ENCODE measurements at regions not wholly inside any gene's neighbourhood (a gene's known extent, or its start where the extent isn't known, plus 50 kb on each side); places are given as distances from the start of the nearest gene placed in this dataset.
A peak's percentile ranks its signal among the peaks of the same experiment; 100 is the strongest.

GRCh38 chr2:48034295-48034694 lies 128.0 kb upstream of the FBXO11 start:
- Histone ChIP-seq H3K27ac (no peak overlapping the region), H3K9me3 (ENCODE audit: low read depth, low read length) (no peaks in the 10 kb centered on the region), H3K4me3 (no peak overlapping the region), H3K36me3 (ENCODE audit: insufficient read depth, low read length) (no peaks in the 10 kb centered on the region), H3K9ac (ENCODE audit: insufficient read length) (no peak overlapping the region)
- no peak for TF ChIP-seq POLR2AphosphoS5 (IDR thresholded peaks at IDR 0.05; ENCODE audit: borderline replicate concordance, low read depth, low read length)
- TF ChIP-seq FOXP2 (optimal IDR thresholded peaks at IDR 0.05; ENCODE audit: control extremely low read depth, extremely low read length, insufficient read depth), result no peak
- no peak for TF ChIP-seq EZH2 (IDR thresholded peaks at IDR 0.05)
- DNase-seq (ENCODE audit: low read depth, low spot score), result no peak

GRCh38 chr2:48036312-48036711 lies 130.0 kb upstream of the FBXO11 start:
- no peak overlapping the region for H3K27ac ChIP-seq
- no peak for TF ChIP-seq FOXP2 (optimal IDR thresholded peaks at IDR 0.05; ENCODE audit: control extremely low read depth, extremely low read length, insufficient read depth)
- no peak for TF ChIP-seq EZH2 (IDR thresholded peaks at IDR 0.05)
- TF ChIP-seq POLR2AphosphoS5 (IDR thresholded peaks at IDR 0.05; ENCODE audit: borderline replicate concordance, low read depth, low read length), result no peak
- no peak overlapping the region for H3K9ac ChIP-seq (ENCODE audit: insufficient read length)
- no peak for DNase-seq (ENCODE audit: low read depth, low spot score)
- H3K9me3 ChIP-seq (ENCODE audit: low read depth, low read length), result no peaks in the 10 kb centered on the region
- no peaks in the 10 kb centered on the region for H3K36me3 ChIP-seq (ENCODE audit: insufficient read depth, low read length)
- no peak overlapping the region for H3K4me3 ChIP-seq

- no peaks in the 10 kb centered on the region for H3K9me3 ChIP-seq (ENCODE audit: low read depth, low read length)
- no peak for DNase-seq (ENCODE audit: low read depth, low spot score)
- no peak overlapping the region for H3K4me3 ChIP-seq
- TF ChIP-seq FOXP2 (optimal IDR thresholded peaks at IDR 0.05; ENCODE audit: control extremely low read depth, extremely low read length, insufficient read depth) (no peak), EZH2 (IDR thresholded peaks at IDR 0.05) (no peak), POLR2AphosphoS5 (IDR thresholded peaks at IDR 0.05; ENCODE audit: borderline replicate concordance, low read depth, low read length) (no peak)
- H3K27ac ChIP-seq, result no peak overlapping the region
- H3K9ac ChIP-seq (ENCODE audit: insufficient read length), result no peak overlapping the region
- no peaks in the 10 kb centered on the region for H3K36me3 ChIP-seq (ENCODE audit: insufficient read depth, low read length)
These were observed 133.1 kb upstream of the FBXO11 start for GRCh38 chr2:48039209-48039990.

- no peak overlapping the region for H3K4me3 ChIP-seq
- H3K9me3 ChIP-seq (ENCODE audit: low read depth, low read length), result no peaks in the 10 kb centered on the region
- H3K36me3 ChIP-seq (ENCODE audit: insufficient read depth, low read length), result no peaks in the 10 kb centered on the region
- TF ChIP-seq FOXP2 (optimal IDR thresholded peaks at IDR 0.05; ENCODE audit: control extremely low read depth, extremely low read length, insufficient read depth) (no peak), EZH2 (IDR thresholded peaks at IDR 0.05) (no peak), POLR2AphosphoS5 (IDR thresholded peaks at IDR 0.05; ENCODE audit: borderline replicate concordance, low read depth, low read length) (no peak)
- no peak overlapping the region for H3K9ac ChIP-seq (ENCODE audit: insufficient read length)
- H3K27ac ChIP-seq, result no peak overlapping the region
- DNase-seq (ENCODE audit: low read depth, low spot score), result no peak
These were observed 136.9 kb upstream of the FBXO11 start for GRCh38 chr2:48043131-48043700.

- Histone ChIP-seq H3K9me3 (ENCODE audit: low read depth, low read length) (no peaks in the 10 kb centered on the region), H3K4me3 (no peak overlapping the region), H3K9ac (ENCODE audit: insufficient read length) (no peak overlapping the region), H3K36me3 (ENCODE audit: insufficient read depth, low read length) (no peaks in the 10 kb centered on the region), H3K27ac (no peak overlapping the region)
- TF ChIP-seq POLR2AphosphoS5 (IDR thresholded peaks at IDR 0.05; ENCODE audit: borderline replicate concordance, low read depth, low read length) (no peak), EZH2 (IDR thresholded peaks at IDR 0.05) (no peak), FOXP2 (optimal IDR thresholded peaks at IDR 0.05; ENCODE audit: control extremely low read depth, extremely low read length, insufficient read depth) (no peak)
- DNase-seq (ENCODE audit: low read depth, low spot score), result no peak
These were observed 137.4 kb upstream of the FBXO11 start for GRCh38 chr2:48043746-48044145.

- H3K4me3 ChIP-seq, result no peak overlapping the region
- H3K9ac ChIP-seq (ENCODE audit: insufficient read length), result no peak overlapping the region
- TF ChIP-seq FOXP2 (optimal IDR thresholded peaks at IDR 0.05; ENCODE audit: control extremely low read depth, extremely low read length, insufficient read depth) (no peak), EZH2 (IDR thresholded peaks at IDR 0.05) (no peak), POLR2AphosphoS5 (IDR thresholded peaks at IDR 0.05; ENCODE audit: borderline replicate concordance, low read depth, low read length) (no peak)
- no peaks in the 10 kb centered on the region for H3K9me3 ChIP-seq (ENCODE audit: low read depth, low read length)
- no peak for DNase-seq (ENCODE audit: low read depth, low spot score)
- H3K27ac ChIP-seq, result no peak overlapping the region
- no peaks in the 10 kb centered on the region for H3K36me3 ChIP-seq (ENCODE audit: insufficient read depth, low read length)
These were observed 139.3 kb upstream of the FBXO11 start for GRCh38 chr2:48045613-48046012.

GRCh38 chr2:48048476-48049171 lies 142.3 kb upstream of the FBXO11 start:
- H3K4me3 ChIP-seq, result peak overlapping the region; percentile 69
- H3K27ac ChIP-seq, result peak overlapping the region; percentile 21; the same call in 1 of the 2 replicates
- no peaks in the 10 kb centered on the region for H3K9me3 ChIP-seq (ENCODE audit: low read depth, low read length)
- no peaks in the 10 kb centered on the region for H3K36me3 ChIP-seq (ENCODE audit: insufficient read depth, low read length)
- TF ChIP-seq POLR2AphosphoS5 (IDR thresholded peaks at IDR 0.05; ENCODE audit: borderline replicate concordance, low read depth, low read length) (no peak), FOXP2 (optimal IDR thresholded peaks at IDR 0.05; ENCODE audit: control extremely low read depth, extremely low read length, insufficient read depth) (no peak), EZH2 (IDR thresholded peaks at IDR 0.05) (no peak)
- no peak for DNase-seq (ENCODE audit: low read depth, low spot score)
- no peak overlapping the region for H3K9ac ChIP-seq (ENCODE audit: insufficient read length)

- DNase-seq (ENCODE audit: low read depth, low spot score), result no peak
- no peak overlapping the region for H3K9ac ChIP-seq (ENCODE audit: insufficient read length)
- H3K36me3 ChIP-seq (ENCODE audit: insufficient read depth, low read length), result no peaks in the 10 kb centered on the region
- H3K9me3 ChIP-seq (ENCODE audit: low read depth, low read length), result no peaks in the 10 kb centered on the region
- 0 out of 2 replicates have a peak overlapping the region, but pooled peaks have one; percentile 21 for H3K27ac ChIP-seq
- H3K4me3 ChIP-seq, result peak overlapping the region; percentile 69
- TF ChIP-seq FOXP2 (optimal IDR thresholded peaks at IDR 0.05; ENCODE audit: control extremely low read depth, extremely low read length, insufficient read depth), result no peak
- TF ChIP-seq EZH2 (IDR thresholded peaks at IDR 0.05), result no peak
- no peak for TF ChIP-seq POLR2AphosphoS5 (IDR thresholded peaks at IDR 0.05; ENCODE audit: borderline replicate concordance, low read depth, low read length)
These were observed 143.1 kb upstream of the FBXO11 start for GRCh38 chr2:48049371-48049770.

Measured in SK-N-MC (cell line).